GM12892 (cell line): ENCODE measurements at regions not wholly inside any gene's neighbourhood (a gene's known extent, or its start where the extent isn't known, plus 50 kb on each side); places are given as distances from the start of the nearest gene placed in this dataset.

ENCODE experiments used
- POLR2A ChIP-seq: IDR thresholded peaks from 2 replicates; pipeline ENCODE4 v1.6.1; 2011; ENCODE audit warnings: low read depth, low read length, control low read depth
- POLR2AphosphoS5 ChIP-seq: IDR thresholded peaks from 2 replicates; pipeline ENCODE4 v1.6.1; 2011; ENCODE audit warnings: low read depth, low read length, control low read depth

GRCh38 chr3:118059096-118059495 is 975.5 kb downstream of the IGSF11 start:
- TF ChIP-seq POLR2A (no peak), POLR2AphosphoS5 (no peak)
